ENCODE measurements at regions not wholly inside any gene's neighbourhood (a gene's known extent, or its start where the extent isn't known, plus 50 kb on each side); places are given as distances from the start of the nearest gene placed in this dataset.

GRCh38 chr18:38221476-38222100 is 656.0 kb upstream of the CELF4 start:
- Histone ChIP-seq H2AFZ (ENCODE audit: low read depth, low read length) (no peak overlapping the region), H4K20me1 (ENCODE audit: insufficient read depth, low read length) (no peaks in the 10 kb centered on the region), H3K27ac (ENCODE audit: low read depth, low read length) (no peak overlapping the region), H3K36me3 (ENCODE audit: insufficient read depth, low read length) (no peaks in the 10 kb centered on the region), H3K9me3 (ENCODE audit: insufficient read depth, low read depth, low read length) (no peaks in the 10 kb centered on the region), H3K4me2 (ENCODE audit: low read length) (no peak overlapping the region), H3K27me3 (ENCODE audit: insufficient read depth, low read length) (no peaks in the 10 kb centered on the region), H3K79me2 (ENCODE audit: insufficient read depth, low read length) (no peaks in the 10 kb centered on the region), H3K4me3 (ENCODE audit: insufficient read depth, low read depth, low read length) (no peak overlapping the region), H3K9ac (ENCODE audit: low read length) (no peak overlapping the region), H3K4me1 (ENCODE audit: insufficient read depth, low read length) (no peaks in the 10 kb centered on the region)
- Mint-ChIP-seq H3K9me3 (ENCODE audit: unreplicated experiment) (no peaks in the 10 kb centered on the region), H3K27ac (ENCODE audit: unreplicated experiment) (no peak overlapping the region), H3K4me1 (ENCODE audit: low read depth, unreplicated experiment) (no peaks in the 10 kb centered on the region), H3K4me3 (ENCODE audit: unreplicated experiment) (no peak overlapping the region), H3K36me3 (ENCODE audit: low read depth, unreplicated experiment) (no peaks in the 10 kb centered on the region), H3K27me3 (ENCODE audit: low read depth, unreplicated experiment) (peaks cover 3% of the 10 kb centered on the region)
- DNase-seq (ENCODE audit: low read depth) (no peak), FAIRE-seq (no peak)
- TF ChIP-seq CTCF (IDR thresholded peaks at IDR 0.05; ENCODE audit: insufficient read depth, low read depth, low read length) = no peak
- no peak for TF ChIP-seq EZH2 (IDR thresholded peaks at IDR 0.05; ENCODE audit: insufficient read depth, low read length)

GRCh38 chr18:38198956-38199355 is 633.4 kb upstream of the CELF4 start:
- Mint-ChIP-seq H3K4me1 (ENCODE audit: low read depth, unreplicated experiment) (peaks cover 18% of the 10 kb centered on the region), H3K27ac (ENCODE audit: unreplicated experiment) (peak overlapping the region; percentile 29), H3K9me3 (ENCODE audit: unreplicated experiment) (no peaks in the 10 kb centered on the region), H3K36me3 (ENCODE audit: low read depth, unreplicated experiment) (no peaks in the 10 kb centered on the region), H3K4me3 (ENCODE audit: unreplicated experiment) (no peak overlapping the region), H3K27me3 (ENCODE audit: low read depth, unreplicated experiment) (no peaks in the 10 kb centered on the region)
- Histone ChIP-seq H3K79me2 (ENCODE audit: insufficient read depth, low read length) (no peaks in the 10 kb centered on the region), H2AFZ (ENCODE audit: low read depth, low read length) (no peak overlapping the region), H3K4me3 (ENCODE audit: insufficient read depth, low read depth, low read length) (no peak overlapping the region), H4K20me1 (ENCODE audit: insufficient read depth, low read length) (no peaks in the 10 kb centered on the region), H3K4me2 (ENCODE audit: low read length) (no peak overlapping the region), H3K36me3 (ENCODE audit: insufficient read depth, low read length) (no peaks in the 10 kb centered on the region), H3K9ac (ENCODE audit: low read length) (no peak overlapping the region), H3K27me3 (ENCODE audit: insufficient read depth, low read length) (no peaks in the 10 kb centered on the region), H3K9me3 (ENCODE audit: insufficient read depth, low read depth, low read length) (peaks cover 2% of the 10 kb centered on the region), H3K4me1 (ENCODE audit: insufficient read depth, low read length) (no peaks in the 10 kb centered on the region), H3K27ac (ENCODE audit: low read depth, low read length) (no peak overlapping the region)
- DNase-seq (ENCODE audit: low read depth) (no peak), FAIRE-seq (no peak)
- TF ChIP-seq CTCF (IDR thresholded peaks at IDR 0.05; ENCODE audit: insufficient read depth, low read depth, low read length) (no peak), EZH2 (IDR thresholded peaks at IDR 0.05; ENCODE audit: insufficient read depth, low read length) (no peak)

GRCh38 chr18:38198526-38198925 is 632.9 kb upstream of the CELF4 start:
- no peak for FAIRE-seq
- Histone ChIP-seq H3K27me3 (ENCODE audit: insufficient read depth, low read length) (no peaks in the 10 kb centered on the region), H3K79me2 (ENCODE audit: insufficient read depth, low read length) (no peaks in the 10 kb centered on the region), H2AFZ (ENCODE audit: low read depth, low read length) (no peak overlapping the region), H4K20me1 (ENCODE audit: insufficient read depth, low read length) (no peaks in the 10 kb centered on the region), H3K4me2 (ENCODE audit: low read length) (no peak overlapping the region), H3K36me3 (ENCODE audit: insufficient read depth, low read length) (no peaks in the 10 kb centered on the region), H3K27ac (ENCODE audit: low read depth, low read length) (no peak overlapping the region), H3K4me3 (ENCODE audit: insufficient read depth, low read depth, low read length) (no peak overlapping the region), H3K4me1 (ENCODE audit: insufficient read depth, low read length) (no peaks in the 10 kb centered on the region), H3K9ac (ENCODE audit: low read length) (no peak overlapping the region), H3K9me3 (ENCODE audit: insufficient read depth, low read depth, low read length) (peaks cover 2% of the 10 kb centered on the region)
- Mint-ChIP-seq H3K4me1 (ENCODE audit: low read depth, unreplicated experiment) (peaks cover 20% of the 10 kb centered on the region), H3K4me3 (ENCODE audit: unreplicated experiment) (no peak overlapping the region), H3K27me3 (ENCODE audit: low read depth, unreplicated experiment) (no peaks in the 10 kb centered on the region), H3K27ac (ENCODE audit: unreplicated experiment) (peak overlapping the region; percentile 29), H3K36me3 (ENCODE audit: low read depth, unreplicated experiment) (no peaks in the 10 kb centered on the region), H3K9me3 (ENCODE audit: unreplicated experiment) (no peaks in the 10 kb centered on the region)
- no peak for DNase-seq (ENCODE audit: low read depth)
- TF ChIP-seq EZH2 (IDR thresholded peaks at IDR 0.05; ENCODE audit: insufficient read depth, low read length) (no peak), CTCF (IDR thresholded peaks at IDR 0.05; ENCODE audit: insufficient read depth, low read depth, low read length) (no peak)
